Nucleus accumbens (tissue), 56 donors: ENCODE measurements at regions not wholly inside any gene's neighbourhood (a gene's known extent, or its start where the extent isn't known, plus 50 kb on each side); places are given as distances from the start of the nearest gene placed in this dataset.

Experiments used
- DNase-seq, 56 donors: peaks; one replicate each; lab custom pipeline; 2025; lab: John Stamatoyannopoulos, UW

DNA sequence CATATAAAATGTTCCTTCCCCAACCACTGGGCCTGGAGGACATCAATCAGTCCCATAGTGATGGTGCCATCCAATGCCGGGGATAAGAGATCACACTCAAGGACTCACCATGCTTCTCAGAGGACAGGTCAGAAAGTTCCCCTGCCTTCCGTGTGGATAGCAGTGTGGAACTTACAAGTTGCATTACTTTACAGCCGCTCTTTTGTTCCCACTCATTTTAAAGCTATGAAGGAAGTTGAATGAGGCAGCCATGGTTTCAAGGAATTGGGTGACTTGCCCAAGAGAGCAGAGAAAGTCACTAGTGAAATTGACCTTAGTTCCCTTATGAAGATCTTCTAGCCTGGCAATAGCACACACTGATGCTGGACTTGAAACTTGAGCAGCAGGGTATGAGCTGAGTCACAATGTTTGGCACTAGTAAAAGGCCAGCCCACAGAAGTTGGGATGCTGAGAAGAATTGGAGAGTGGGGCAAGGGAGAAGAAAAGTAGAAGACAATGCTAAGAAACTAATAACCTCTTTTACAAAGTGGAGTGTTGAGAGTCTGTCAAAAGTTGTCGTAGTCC, 78.7 kb downstream of the CXCL12 start:
- no peak for DNase-seq

DNA sequence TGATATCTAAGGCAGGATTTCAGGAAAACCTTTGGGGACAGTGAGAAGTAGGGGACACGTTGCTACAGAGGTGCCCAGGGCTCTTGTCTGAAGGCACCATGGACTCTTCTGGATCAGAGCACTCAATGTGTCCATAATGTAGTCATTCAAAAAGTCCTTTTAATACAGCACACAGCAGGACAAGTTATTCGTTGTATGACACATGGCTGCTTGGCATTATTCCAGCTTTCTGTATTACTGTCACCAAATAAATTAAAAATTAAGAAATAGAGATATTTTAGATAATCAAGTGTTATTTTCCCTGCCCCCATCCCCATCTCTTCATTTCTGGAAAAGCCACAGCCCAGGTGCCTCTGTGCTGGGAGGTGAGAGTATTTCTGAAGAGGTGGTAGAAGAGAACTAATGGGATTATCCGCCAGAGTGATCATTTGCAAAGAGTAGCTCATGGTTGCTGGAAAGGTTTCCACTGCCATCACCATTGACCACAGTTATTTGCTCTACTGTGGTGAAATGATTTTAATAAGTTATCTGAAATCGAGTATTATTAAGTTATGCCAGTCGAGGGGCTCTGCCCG, 83.0 kb downstream of the CXCL12 start:
- DNase-seq, result no peak

DNA sequence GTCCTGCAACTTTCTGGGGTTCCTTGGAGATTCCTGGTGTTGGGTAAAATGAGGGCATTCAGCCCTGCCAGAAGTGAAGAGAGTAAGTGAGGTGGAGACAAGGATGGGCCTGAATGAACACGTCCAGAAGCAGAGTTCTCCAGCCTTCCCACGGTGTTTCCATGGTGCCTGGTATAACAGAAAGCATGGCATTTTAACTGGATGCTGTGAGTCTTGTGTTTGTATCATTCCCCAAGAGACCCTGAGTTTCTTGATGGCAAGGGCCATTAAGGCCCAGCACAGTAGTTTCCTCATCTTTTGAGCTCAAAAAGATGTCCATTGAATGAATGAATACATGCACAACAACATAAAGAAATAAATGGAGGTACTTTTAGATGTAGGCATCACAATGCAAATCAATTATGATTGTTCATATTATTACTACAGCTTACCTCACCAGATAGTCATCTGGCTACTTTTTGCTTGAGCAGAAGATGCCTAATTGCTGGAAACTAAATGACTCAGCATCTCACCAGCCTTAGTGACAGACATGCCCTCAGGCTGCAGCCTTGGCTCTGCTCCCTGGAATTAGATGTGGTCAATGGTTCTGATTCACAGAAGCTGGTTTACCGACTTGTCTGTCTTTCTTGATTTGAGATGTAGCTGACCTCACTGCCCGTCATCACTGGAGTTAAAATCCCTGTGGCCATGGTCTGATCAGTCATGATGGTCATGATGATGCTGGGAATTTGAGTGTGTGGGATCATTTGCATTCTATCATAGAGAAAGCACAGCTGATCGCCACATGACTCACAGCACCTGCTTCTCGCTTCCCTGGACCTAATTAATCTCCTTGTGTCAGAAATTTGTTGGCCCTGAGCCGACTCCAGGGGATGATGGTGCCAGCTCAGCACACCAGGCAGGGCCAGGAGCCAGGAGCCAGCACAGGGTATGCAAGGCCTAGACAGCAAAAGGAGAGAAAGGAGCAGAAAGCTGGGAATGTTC, 83.9 kb downstream of the CXCL12 start:
- peak in 4 of 56 donors; percentile 17 to 87 (median 34) for DNase-seq

DNA sequence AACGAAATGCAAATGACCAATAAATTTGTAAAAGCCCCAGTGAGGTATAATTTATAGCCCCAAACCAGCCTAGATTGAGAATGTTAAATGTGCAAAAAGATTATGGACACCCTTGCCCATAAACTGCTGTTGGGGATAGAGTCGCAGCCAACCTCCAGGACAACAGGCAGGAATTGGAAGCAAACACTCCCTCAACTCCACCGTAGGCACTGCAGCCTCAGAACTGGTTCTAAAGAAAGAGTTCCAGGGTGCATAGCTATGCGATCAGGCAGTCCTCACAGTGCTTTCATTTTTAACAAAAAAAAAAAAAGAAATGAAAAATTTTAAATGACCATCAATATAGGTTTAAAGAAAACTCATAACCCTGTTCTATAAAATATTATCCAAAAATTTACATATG, 86.2 kb downstream of the CXCL12 start:
- DNase-seq, result no peak

DNA sequence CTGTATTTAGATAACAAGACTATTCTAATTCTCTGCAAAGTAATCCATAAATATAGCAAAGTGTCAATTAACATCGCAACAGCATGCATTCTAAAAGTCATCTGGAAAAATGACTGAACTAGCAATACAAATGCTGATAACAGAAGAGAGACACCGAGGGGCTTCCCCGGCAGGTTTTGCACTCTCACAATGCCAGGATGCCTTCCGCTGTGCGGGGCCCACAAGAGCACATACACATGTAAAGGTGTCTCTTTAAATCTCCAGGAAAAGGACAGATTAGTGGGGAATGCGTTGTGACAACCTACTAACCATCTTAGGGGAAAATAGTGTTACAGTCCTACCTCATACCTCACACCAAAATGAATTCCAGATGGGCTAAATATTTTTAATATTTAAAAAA, 86.9 kb downstream of the CXCL12 start:
- DNase-seq, result no peak

DNA sequence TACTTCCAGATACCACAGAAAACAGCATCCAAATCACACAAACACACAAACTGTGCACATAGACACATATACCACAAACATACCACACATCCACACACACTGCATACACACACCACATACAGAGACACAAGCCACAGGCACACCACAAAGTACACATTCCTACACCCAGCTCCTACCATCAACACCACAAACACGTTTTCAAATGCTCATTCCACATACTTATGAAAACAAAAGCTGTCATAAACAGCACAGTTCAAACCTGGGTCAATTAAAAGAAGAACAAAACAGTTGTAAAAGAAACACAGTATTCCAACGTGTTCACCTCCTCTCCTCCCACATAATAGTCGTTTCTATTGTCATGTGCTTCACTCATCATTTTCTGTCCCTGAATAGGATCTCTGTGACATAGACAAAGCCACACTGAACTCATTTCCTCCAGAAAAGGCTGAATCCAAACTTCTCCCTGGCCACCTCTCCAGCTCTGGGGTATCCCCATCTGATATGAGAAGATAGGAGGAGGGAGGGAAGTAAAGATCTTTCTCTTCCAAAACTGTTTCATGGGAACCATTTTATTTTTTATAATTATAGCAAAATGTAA, 89.2 kb downstream of the CXCL12 start:
- DNase-seq, result no peak

DNA sequence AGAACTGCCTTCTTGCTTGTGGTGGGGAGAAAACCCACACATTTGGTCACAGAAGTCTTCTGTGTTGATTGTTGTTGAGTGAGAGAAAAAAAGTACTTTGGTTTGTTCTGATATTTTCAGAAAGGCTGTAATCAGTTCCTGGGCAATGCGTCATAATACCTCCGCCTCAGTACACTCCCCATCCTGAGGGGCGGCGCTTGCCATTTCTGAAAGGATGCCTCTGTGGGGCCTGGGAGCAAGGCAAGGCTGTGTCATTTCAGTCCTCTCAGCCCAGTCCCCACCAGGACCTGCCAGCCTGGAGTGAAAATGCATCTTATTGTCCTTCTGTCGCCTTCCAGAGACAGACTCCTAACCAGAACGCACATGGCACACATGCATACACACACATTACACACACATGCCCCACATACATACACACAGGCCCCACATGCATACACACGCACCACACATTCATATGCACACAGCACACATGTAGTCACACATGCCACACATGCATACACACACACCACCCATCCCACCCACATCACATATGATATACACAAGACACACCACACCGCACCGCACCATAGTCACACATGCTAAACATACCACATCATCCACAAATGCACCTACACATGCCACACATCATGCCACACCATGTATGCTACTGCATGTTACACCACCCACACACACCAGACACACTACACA, 90.0 kb downstream of the CXCL12 start:
- DNase-seq, result peak in 4 of 56 donors; percentile 5 to 36 (median 22)

DNA sequence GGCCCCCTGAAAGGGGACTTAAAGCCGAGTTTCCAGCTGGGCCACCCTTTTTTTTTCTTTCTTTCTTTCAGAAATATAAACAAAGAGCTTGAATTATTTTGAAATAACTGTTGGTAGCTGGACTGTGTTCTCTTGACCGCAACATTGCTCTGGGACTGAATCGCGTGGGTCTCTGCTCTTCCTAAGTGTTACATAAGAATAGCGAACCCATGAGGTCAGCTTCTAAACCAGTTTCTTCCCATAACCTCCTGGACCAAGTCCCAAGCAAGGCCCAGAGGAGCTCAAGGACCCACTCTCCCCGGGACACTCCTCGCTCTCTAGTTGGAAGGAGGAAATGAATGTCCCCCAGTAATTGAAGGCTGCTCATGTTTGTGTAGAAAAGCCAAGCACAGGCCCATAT, 91.1 kb downstream of the CXCL12 start:
- no peak for DNase-seq

DNA sequence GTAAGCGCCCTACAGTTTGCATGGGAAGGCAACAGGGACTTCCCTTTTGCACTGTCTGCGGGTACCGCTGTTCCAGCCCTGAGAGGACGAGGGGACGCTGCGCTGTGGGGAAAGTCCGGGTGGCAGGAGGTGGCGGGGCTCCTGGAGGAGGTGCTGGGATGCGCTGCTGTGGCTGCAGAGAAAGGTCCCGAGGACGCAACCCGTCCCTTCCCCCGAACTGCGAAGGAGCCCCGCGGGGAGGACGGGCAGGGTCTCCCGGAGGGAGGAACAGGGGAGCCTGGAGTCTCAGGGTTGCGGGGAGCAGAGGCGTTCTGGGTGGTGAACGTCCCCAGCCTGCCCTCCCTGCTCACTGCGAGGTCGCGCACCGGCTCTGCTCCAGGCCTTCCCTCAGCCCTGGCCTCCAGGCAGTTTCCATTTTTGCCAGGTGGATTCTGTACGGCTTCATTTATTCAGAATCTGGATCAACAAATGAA, 91.6 kb downstream of the CXCL12 start:
- peak in 1 of 56 donors; percentile 10 for DNase-seq

DNA sequence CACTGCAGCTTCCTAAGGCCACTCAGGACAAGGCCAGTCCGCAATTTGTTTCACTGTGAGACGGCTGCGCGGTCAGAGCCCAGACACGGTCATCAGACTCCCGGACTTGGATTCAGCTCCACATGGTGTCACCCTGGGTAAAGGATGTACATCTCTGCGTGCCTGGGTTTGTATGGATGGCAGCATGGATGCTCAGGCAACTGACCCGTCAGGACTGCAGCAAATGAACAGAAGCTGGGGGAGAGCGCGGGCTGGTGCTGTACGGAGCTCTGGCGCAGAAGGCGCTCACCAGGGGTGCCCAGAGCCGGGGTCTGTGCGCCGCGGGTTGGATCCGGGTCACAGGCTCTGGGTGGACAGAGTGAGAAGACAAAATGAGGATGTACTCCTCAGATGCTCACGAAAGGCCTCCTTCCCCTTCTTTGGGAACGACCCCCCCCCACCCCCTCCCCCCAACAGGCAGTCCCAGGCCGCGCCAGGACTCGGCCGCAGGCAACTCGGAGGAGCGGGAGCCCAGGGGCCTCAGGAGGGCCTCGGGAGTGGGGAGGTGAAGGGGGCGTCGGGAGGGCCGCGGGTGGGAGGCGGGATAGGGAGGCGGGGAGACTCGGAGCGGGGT, 92.4 kb downstream of the CXCL12 start:
- peak in 16 of 56 donors; percentile 30 to 66 (median 41) for DNase-seq

DNA sequence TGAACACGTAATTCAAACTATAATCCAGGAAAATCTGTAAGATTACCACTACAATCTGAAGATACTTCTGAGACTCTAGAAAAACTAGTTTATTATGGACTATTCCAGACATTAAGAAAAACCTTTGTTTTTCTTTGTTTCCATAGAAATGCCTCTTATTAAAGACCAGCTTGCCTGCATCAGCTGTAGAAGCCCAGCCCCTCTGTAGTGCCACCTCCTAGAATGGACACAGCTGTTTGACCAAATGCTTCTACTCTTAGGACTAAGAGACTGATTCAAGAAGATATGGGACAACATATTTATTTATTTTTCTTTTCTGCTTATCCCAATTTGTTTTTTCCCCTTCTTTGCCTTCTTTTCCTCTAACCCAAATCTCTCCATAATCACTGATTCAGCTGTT, 93.8 kb downstream of the CXCL12 start:
- DNase-seq, result no peak

DNA sequence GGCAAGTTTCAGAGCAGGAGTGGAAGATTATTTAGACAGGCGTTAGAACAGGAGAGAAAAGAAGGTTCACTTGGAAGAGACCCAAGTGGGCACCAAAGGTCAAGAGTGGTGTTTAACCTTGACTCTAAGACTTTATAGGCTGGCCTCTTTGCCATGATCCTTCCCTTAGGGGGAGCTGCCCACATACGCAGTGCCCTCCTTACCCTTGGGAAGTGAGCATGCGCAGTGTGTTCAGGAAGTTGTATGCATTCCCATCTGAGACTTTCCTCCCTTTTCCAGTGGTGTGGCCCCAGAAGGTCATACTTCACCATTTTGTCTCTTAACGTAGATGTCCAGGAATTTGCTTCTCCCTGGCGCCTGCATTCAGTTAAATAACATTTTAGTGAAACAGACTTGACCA, 95.8 kb downstream of the CXCL12 start:
- DNase-seq, result no peak

DNA sequence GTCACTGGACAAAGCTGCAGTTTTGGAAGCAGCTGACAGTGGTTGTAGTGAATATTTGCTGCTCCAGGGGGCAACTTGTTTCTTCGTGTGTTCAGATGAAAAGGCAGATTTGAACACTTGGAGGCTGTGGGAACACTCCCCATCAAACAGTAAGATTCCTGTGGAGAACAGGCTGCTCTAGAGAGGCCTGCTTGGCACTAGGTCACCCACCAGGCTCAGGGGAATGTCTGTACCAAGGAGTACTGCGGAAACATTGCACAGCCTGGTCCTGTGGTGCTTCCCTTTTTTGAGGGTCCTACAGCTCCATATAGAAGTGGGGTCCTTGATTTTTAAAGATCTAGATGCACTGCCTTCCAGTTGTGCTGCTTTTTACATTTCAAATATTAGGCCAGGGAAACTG, 97.5 kb downstream of the CXCL12 start:
- DNase-seq, result no peak

DNA sequence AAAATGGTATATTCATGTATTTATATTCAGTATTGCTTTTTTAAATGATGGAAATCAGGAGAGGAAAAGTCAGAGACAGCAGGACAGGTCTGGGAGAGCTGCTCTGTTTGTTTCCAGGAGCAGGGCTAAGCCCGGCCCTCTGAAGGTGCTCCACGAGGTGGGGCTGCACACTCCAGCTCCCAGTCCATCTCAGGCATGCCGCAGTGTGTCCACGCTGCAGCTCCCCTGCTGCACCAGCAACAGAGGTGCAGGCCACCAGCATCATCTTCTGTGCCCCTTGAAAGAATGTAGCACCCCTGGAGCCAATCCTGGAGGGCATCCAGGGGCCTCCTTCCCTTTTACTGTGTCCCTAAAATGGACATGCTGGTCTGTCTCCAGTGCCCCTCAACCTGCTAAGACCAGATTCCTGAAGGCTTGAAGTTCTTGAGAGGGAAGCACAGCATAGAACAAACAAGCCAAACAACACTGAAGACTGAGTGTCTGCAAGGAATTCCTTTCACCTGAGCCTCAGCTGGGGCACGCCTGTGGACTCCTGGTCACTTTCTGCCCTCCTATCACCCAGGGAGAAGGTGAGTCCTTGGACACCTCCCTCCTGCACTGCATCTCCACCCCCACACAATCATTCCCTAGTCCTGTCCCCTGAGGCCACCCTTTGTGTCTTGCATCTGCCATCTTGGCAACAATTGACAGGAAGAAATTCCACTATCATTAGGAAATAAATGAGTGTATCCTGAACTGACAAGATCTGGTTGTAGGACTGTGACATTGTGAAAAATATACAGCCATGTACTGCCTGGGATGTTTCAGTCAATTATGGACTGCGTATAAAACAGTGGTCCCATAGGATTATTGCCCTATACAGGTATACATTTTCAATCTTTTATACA, 100.5 kb downstream of the CXCL12 start:
- DNase-seq, result no peak

DNA sequence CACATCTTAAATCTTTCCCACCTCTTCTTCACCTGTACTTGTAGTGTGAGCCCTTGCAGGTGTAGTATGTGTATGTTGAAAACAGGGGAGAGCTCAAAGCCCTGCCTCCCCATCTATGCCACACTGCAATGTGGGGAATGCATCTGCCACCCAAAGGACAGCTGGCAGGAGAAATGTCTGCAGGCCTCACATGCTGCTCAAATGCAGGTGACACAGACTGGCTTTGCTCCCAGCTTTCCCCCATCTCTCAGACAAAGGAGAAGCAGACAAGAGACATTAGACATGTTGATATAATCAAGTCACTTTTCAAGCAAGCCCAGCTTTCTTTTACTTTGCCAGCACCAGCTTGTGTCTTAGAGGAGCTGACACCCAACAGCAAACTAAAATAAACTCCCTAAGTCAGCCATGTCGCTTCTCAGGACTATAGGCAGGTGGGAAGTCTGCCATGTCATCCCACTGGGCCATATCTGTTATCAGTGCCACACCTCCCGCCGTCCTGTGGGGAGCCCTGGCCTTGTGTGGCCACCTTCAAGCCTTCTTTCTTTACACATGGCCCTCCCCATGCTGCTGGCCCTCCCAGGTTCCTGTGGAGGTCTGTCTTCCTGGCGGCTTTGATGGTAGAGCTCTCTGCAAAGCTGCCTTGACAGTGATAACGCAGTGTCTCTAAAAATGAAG, 102.1 kb downstream of the CXCL12 start:
- DNase-seq, result no peak

DNA sequence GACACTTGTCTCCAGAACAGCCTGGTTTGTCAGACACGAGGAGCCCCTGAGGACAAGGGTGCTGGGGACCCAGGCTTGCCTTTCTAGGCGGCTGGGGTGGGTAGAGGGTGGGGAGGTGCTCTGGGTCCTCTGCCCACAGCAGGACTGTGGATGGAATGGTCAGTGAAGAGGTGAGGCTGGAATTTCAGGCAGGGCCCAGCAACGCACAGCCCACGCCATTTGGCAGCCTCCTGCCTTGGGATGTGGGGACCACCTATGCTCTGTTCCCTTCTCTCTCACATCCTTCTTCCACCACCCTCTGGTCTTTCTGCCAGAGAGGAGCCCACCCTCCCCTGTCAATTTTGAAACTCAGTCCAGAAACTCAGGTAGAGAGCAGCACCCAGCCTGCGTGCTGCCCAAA, 103.2 kb downstream of the CXCL12 start:
- DNase-seq, result no peak

DNA sequence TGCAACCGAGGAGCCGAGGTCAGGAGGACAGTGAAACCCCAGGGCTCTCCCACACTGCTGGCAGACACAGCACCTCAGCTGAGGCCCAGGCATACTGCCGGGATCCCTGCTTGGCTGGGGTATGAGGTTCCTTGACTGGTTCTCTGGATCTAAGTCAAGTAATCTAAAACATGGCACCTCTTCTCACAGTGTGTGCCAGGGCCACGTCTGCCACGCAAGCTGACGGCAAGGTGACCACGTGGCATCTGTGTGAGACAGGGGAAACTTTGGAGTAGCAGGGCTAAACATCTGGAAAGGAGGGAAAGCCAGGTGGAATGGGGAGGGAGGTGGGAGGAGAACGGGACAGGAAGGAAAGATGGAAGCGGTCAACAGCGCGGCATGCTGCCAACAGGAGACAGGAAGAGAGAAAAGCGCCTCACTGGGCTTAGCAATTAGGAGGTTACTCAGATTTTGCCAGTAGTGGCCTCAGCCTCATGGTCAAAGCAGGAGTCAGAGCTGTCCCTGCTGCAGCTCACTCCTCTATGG, 103.7 kb downstream of the CXCL12 start:
- no peak for DNase-seq
